Liver (tissue), 8 donors: ENCODE measurements at regions not wholly inside any gene's neighbourhood (a gene's known extent, or its start where the extent isn't known, plus 50 kb on each side); places are given as distances from the start of the nearest gene placed in this dataset.

Experiments
- DNase-seq: peaks from one replicate; pipeline ENCODE4 v3.0.0-alpha.2; 2017; ENCODE audit warnings: low spot score
- H3K27ac ChIP-seq, 2 donors: one replicate each; pipeline ENCODE4 v1.7.0; 2013; ENCODE audit warnings: inconsistent platforms in 2 of 2, low read length in 2 of 2, control low read depth in 1 of 2, low read depth in 1 of 2, mild to moderate bottlenecking in 1 of 2
- H3K27me3 ChIP-seq, 4 donors: one replicate each; pipeline versions ENCODE4 v1.6.1 to v1.7.0; 2013; ENCODE audit warnings: low read length in 3 of 4, inconsistent platforms in 1 of 4, mild to moderate bottlenecking in 1 of 4, moderate library complexity in 1 of 4; ENCODE audit not compliant: control insufficient read depth in 4 of 4, insufficient read depth in 4 of 4
- H3K36me3 ChIP-seq, 4 donors: one replicate each; pipeline versions ENCODE4 v1.6.1 to v1.7.0; 2013; ENCODE audit warnings: low read length in 3 of 4, mild to moderate bottlenecking in 3 of 4, low read depth in 1 of 4, moderate library complexity in 1 of 4; ENCODE audit not compliant: control insufficient read depth in 4 of 4, insufficient read depth in 3 of 4
- H3K4me1 ChIP-seq, 4 donors: one replicate each; pipeline versions ENCODE4 v1.6.1 to v1.7.0; 2013; ENCODE audit warnings: low read length in 3 of 4, mild to moderate bottlenecking in 3 of 4, moderate library complexity in 1 of 4; ENCODE audit not compliant: control insufficient read depth in 4 of 4, insufficient read depth in 4 of 4
- H3K4me3 ChIP-seq, 3 donors: one replicate each; pipeline versions ENCODE4 v1.6.1 to v1.7.0; 2013; ENCODE audit warnings: low read length in 3 of 3, control low read depth in 1 of 3, low read depth in 1 of 3, mild to moderate bottlenecking in 1 of 3
- H3K9ac ChIP-seq, 2 donors: one replicate each; pipeline ENCODE4 v1.7.0; 2013; ENCODE audit warnings: low read length in 2 of 2, mild to moderate bottlenecking in 2 of 2, moderate library complexity in 2 of 2, control low read depth in 1 of 2, low read depth in 1 of 2
- H3K9me3 ChIP-seq, 4 donors: one replicate each; pipeline versions ENCODE4 v1.6.1 to v1.7.0; 2013; ENCODE audit warnings: low read length in 3 of 4; ENCODE audit not compliant: control insufficient read depth in 4 of 4
- CTCF ChIP-seq: fragments of 150-350 bp; IDR thresholded peaks from 2 replicates; pipeline ENCODE4 v1.5.1; 2017; ENCODE audit warnings: improper control_type of control experiment, low read depth, low read length; ENCODE audit not compliant: missing input control
- EGR1 ChIP-seq, 2 donors: IDR thresholded peaks; 2 replicates each; pipeline ENCODE4 v1.6.1; 2016 to 2018; ENCODE audit warnings: antibody characterized with exemption in 2 of 2, low read depth in 2 of 2
- FOXA1 ChIP-seq: IDR thresholded peaks from 2 replicates; pipeline ENCODE4 v1.6.1; 2016; ENCODE audit warnings: antibody characterized with exemption
- FOXA2 ChIP-seq: IDR thresholded peaks from 2 replicates; pipeline ENCODE4 v1.6.1; 2016; ENCODE audit warnings: antibody characterized with exemption
- GABPA ChIP-seq, 2 donors: IDR thresholded peaks in 1 of 2; conservative IDR thresholded peaks in 1 of 2; 2 replicates each; pipeline ENCODE4 v1.6.1; 2016; ENCODE audit warnings: antibody characterized with exemption in 2 of 2, mild to moderate bottlenecking in 1 of 2, moderate library complexity in 1 of 2
- HNF4A ChIP-seq, 2 donors: conservative IDR thresholded peaks; 2 replicates each; pipeline ENCODE4 v1.6.1; 2016; ENCODE audit warnings: antibody characterized with exemption in 2 of 2, mild to moderate bottlenecking in 2 of 2
- JUND ChIP-seq, 2 donors: IDR thresholded peaks; 2 replicates each; pipeline ENCODE4 v1.6.1; 2016; ENCODE audit warnings: antibody characterized with exemption in 2 of 2
- REST ChIP-seq: IDR thresholded peaks from 2 replicates; pipeline ENCODE4 v1.6.1; 2016; ENCODE audit warnings: antibody characterized with exemption, mild to moderate bottlenecking
- RXRA ChIP-seq, 2 donors: IDR thresholded peaks; 2 replicates each; pipeline ENCODE4 v1.6.1; 2017 to 2018; ENCODE audit warnings: antibody characterized with exemption in 2 of 2, mild to moderate bottlenecking in 1 of 2
- SP1 ChIP-seq: IDR thresholded peaks from 2 replicates; pipeline ENCODE4 v1.6.1; 2018; ENCODE audit warnings: antibody characterized with exemption, mild to moderate bottlenecking
- TAF1 ChIP-seq: conservative IDR thresholded peaks from 2 replicates; pipeline ENCODE4 v1.6.1; 2016; ENCODE audit warnings: antibody characterized with exemption, mild to moderate bottlenecking
- YY1 ChIP-seq: IDR thresholded peaks from 2 replicates; pipeline ENCODE4 v1.6.1; 2016; ENCODE audit warnings: antibody characterized with exemption, mild to moderate bottlenecking
- WGBS: extraction: QIAGEN DNeasy Blood & Tissue Kit; methylation state at CpG from one replicate; pipeline ENCODE4 v1.1.7; 2013; 5-methylcytosine and 5-hydroxymethylcytosine counted together
- TF ChIP-seq, protein P1 (sequence below): IDR thresholded peaks from 2 replicates; pipeline ENCODE4 v1.6.1; 2016; ENCODE audit warnings: antibody characterized with exemption
- TF ChIP-seq, protein P2 (sequence below): IDR thresholded peaks from 2 replicates; pipeline ENCODE4 v1.6.1; 2016; ENCODE audit warnings: antibody characterized with exemption
- TF ChIP-seq, protein P3 (sequence below): IDR thresholded peaks from 2 replicates; pipeline ENCODE4 v1.6.1; 2016; ENCODE audit warnings: antibody characterized with exemption
- donor health status: healthy.
- donor health status: healthy.
- donor health status: healthy.
- donor health status: healthy.
- donor health status: healthy.

DNA sequence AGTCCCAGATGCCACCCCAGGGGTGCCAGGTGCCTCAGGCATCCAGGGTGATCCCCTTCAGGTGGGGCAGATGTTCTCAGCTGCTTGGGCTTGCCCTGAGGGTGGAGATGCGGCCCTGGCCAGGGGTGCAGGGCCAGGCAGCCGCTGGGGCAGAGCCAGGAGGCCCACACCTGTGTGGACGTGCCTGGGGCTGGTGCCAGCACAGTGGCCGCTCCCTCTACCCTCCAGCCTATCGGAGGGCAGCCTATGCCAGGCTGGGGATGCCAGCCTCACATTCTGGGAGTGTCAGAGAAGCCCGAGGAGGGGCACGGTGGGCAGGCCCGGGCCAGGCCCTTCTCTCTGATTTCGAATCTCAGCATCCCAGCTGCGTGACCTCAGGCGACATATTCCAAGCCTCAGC lies 96.5 kb upstream of the WNT4 start:
- H3K4me1 ChIP-seq, result no peaks in the 10 kb centered on the region
- no peaks in the 10 kb centered on the region for H3K9me3 ChIP-seq
- TF ChIP-seq EGR1 (IDR thresholded peaks at IDR 0.05; ENCODE audit: low read depth in 2 of 2), result no peak
- TF ChIP-seq, protein P1, sequence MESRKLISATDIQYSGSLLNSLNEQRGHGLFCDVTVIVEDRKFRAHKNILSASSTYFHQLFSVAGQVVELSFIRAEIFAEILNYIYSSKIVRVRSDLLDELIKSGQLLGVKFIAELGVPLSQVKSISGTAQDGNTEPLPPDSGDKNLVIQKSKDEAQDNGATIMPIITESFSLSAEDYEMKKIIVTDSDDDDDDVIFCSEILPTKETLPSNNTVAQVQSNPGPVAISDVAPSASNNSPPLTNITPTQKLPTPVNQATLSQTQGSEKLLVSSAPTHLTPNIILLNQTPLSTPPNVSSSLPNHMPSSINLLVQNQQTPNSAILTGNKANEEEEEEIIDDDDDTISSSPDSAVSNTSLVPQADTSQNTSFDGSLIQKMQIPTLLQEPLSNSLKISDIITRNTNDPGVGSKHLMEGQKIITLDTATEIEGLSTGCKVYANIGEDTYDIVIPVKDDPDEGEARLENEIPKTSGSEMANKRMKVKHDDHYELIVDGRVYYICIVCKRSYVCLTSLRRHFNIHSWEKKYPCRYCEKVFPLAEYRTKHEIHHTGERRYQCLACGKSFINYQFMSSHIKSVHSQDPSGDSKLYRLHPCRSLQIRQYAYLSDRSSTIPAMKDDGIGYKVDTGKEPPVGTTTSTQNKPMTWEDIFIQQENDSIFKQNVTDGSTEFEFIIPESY, result no peak
- TF ChIP-seq FOXA1, result no peak
- no peak for TF ChIP-seq TAF1
- no peak for TF ChIP-seq FOXA2
- DNase-seq, result no peak
- H3K27ac ChIP-seq, result no peak overlapping the region
- 87% methylated on average over 11 of the region's 11 CpGs for WGBS
- no peak overlapping the region for H3K9ac ChIP-seq
- peaks cover 0 to 10% (median 4%) of the 10 kb centered on the region in 4 donors for H3K27me3 ChIP-seq
- H3K4me3 ChIP-seq, result no peak overlapping the region
- H3K36me3 ChIP-seq, result no peaks in the 10 kb centered on the region

- Histone ChIP-seq H3K9me3 (no peaks in the 10 kb centered on the region), H3K4me3 (no peak overlapping the region), H3K4me1 (no peaks in the 10 kb centered on the region), H3K36me3 (no peaks in the 10 kb centered on the region), H3K9ac (no peak overlapping the region), H3K27me3 (peaks cover 0 to 11% (median 3%) of the 10 kb centered on the region in 4 donors), H3K27ac (no peak overlapping the region)
- no peak for TF ChIP-seq RXRA (IDR thresholded peaks at IDR 0.05)
- TF ChIP-seq CTCF, result no peak
- WGBS, result 86% methylated on average over 3 of the region's 3 CpGs
- DNase-seq, result no peak
Observed at GRCh38 chr1:22241250-22241649, 98.4 kb upstream of the WNT4 start.

GRCh38 chr1:22241811-22242210 lies 98.9 kb upstream of the WNT4 start:
- no peak overlapping the region for H3K4me3 ChIP-seq
- WGBS, result 89% methylated on average over 9 of the region's 9 CpGs
- no peak for DNase-seq
- TF ChIP-seq REST (no peak), RXRA (IDR thresholded peaks at IDR 0.05) (no peak), JUND (IDR thresholded peaks at IDR 0.05) (no peak), GABPA (IDR thresholded peaks at IDR 0.05 in 1 of 2, conservative IDR thresholded peaks at IDR 0.05 in 1 of 2) (no peak), EGR1 (IDR thresholded peaks at IDR 0.05; ENCODE audit: low read depth in 2 of 2) (no peak), CTCF (no peak), YY1 (no peak), HNF4A (conservative IDR thresholded peaks at IDR 0.05) (no peak), FOXA1 (no peak), SP1 (no peak)
- TF ChIP-seq, protein P1, result no peak
- TF ChIP-seq, protein P2, sequence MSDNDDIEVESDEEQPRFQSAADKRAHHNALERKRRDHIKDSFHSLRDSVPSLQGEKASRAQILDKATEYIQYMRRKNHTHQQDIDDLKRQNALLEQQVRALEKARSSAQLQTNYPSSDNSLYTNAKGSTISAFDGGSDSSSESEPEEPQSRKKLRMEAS, result no peak
- TF ChIP-seq, protein P3, sequence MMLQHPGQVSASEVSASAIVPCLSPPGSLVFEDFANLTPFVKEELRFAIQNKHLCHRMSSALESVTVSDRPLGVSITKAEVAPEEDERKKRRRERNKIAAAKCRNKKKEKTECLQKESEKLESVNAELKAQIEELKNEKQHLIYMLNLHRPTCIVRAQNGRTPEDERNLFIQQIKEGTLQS, result no peak
- H3K27me3 ChIP-seq, result peaks cover 0 to 8% (median 3%) of the 10 kb centered on the region in 4 donors
- no peak overlapping the region for H3K27ac ChIP-seq
- no peaks in the 10 kb centered on the region for H3K4me1 ChIP-seq
- H3K9ac ChIP-seq, result no peak overlapping the region
- no peaks in the 10 kb centered on the region for H3K9me3 ChIP-seq
- H3K36me3 ChIP-seq, result no peaks in the 10 kb centered on the region
